WERI-Rb-1 (cell line): ENCODE measurements at regions not wholly inside any gene's neighbourhood (a gene's known extent, or its start where the extent isn't known, plus 50 kb on each side); places are given as distances from the start of the nearest gene placed in this dataset.
"Not testable (repeated sequence)": the region's sequence is repeated elsewhere in the genome, so short reads cannot be mapped to it uniquely, and the experiment has no call there.

Source experiments
- DNase-seq: peaks from one replicate; pipeline ENCODE4 v3.0.0-alpha.2; 2020
- H3K27ac ChIP-seq: fragments of 250-450 bp; sonication (Bioruptor Pico); 2 replicates; pipeline ENCODE4 v1.5.1; 2020; ENCODE audit warnings: mild to moderate bottlenecking, moderate library complexity
- H3K27me3 ChIP-seq: fragments of 250-450 bp; sonication (Bioruptor Pico); 2 replicates; pipeline ENCODE4 v1.5.1; 2021; ENCODE audit warnings: mild to moderate bottlenecking, low read depth, moderate library complexity; ENCODE audit not compliant: insufficient read depth, severe bottlenecking
- H3K36me3 ChIP-seq: fragments of 250-450 bp; sonication (Bioruptor Pico); 2 replicates; pipeline ENCODE4 v1.5.1; 2020; ENCODE audit warnings: mild to moderate bottlenecking, moderate library complexity
- H3K4me3 ChIP-seq: 2 replicates; pipeline ENCODE4 v1.5.1; 2011; ENCODE audit warnings: low read depth, mild to moderate bottlenecking, control low read depth, low read length
- H3K9me3 ChIP-seq: fragments of 250-450 bp; sonication (Bioruptor Pico); 2 replicates; pipeline ENCODE4 v1.5.1; 2021; ENCODE audit warnings: mild to moderate bottlenecking, moderate library complexity; ENCODE audit not compliant: severe bottlenecking
- CTCF ChIP-seq: IDR thresholded peaks from 2 replicates; pipeline ENCODE4 v1.5.1; 2011; ENCODE audit warnings: low read depth, mild to moderate bottlenecking, control low read depth, inconsistent platforms, low read length

DNA sequence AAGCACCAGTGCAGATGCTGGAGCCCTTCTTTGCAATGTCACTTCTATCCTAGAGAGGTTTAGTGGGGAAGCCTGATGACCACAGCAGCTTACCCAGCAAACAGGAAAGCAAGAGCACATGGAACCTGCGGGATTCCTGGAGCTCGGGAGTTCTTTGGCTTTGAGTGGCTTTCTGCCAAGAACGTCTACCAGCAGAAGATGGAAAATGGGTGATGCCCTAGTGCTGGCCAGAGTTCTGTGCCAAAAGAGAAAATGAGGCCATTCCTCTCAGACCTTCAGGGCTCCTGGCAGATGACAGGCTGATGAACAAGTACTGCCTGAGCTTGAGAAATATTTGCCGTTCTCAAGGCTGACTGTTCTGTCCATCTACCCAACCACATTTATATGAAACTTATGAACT, 332.1 kb upstream of the CCL2 start:
- H3K27me3 ChIP-seq = no peaks in the 10 kb centered on the region
- TF ChIP-seq CTCF = no peak
- H3K9me3 ChIP-seq = no peaks in the 10 kb centered on the region
- no peaks in the 10 kb centered on the region for H3K36me3 ChIP-seq
- no peak for DNase-seq
- no peak overlapping the region for H3K4me3 ChIP-seq
- no peak overlapping the region for H3K27ac ChIP-seq

DNA sequence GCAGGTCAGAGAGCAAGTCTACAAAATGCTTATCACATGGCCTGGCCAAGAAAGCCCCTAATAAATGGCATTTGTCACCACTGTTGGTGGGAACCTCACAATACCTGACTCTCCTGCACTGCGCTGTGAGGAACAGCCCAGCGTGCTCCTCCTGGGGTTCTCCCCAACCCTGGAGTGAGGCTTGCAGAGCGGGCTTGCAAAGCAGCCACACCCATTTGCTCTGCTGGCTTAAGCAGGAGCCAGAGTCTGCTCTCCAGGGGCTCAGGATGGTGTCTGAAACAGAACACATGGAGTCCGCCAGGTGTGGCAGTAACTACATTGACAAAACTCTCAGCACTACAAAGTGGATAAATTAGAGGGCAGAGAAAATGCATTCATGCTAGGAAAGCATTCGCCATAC, 331.0 kb upstream of the CCL2 start:
- Histone ChIP-seq H3K27ac (no peak overlapping the region), H3K4me3 (no peak overlapping the region), H3K36me3 (no peaks in the 10 kb centered on the region), H3K9me3 (no peaks in the 10 kb centered on the region), H3K27me3 (no peaks in the 10 kb centered on the region)
- TF ChIP-seq CTCF = no peak
- no peak for DNase-seq

GRCh38 chr17:33925649-33926048, 329.4 kb upstream of the CCL2 start:
- Histone ChIP-seq H3K9me3 (no peaks in the 10 kb centered on the region), H3K27me3 (no peaks in the 10 kb centered on the region), H3K4me3 (no peak overlapping the region), H3K27ac (no peak overlapping the region), H3K36me3 (no peaks in the 10 kb centered on the region)
- TF ChIP-seq CTCF = no peak
- no peak for DNase-seq

DNA sequence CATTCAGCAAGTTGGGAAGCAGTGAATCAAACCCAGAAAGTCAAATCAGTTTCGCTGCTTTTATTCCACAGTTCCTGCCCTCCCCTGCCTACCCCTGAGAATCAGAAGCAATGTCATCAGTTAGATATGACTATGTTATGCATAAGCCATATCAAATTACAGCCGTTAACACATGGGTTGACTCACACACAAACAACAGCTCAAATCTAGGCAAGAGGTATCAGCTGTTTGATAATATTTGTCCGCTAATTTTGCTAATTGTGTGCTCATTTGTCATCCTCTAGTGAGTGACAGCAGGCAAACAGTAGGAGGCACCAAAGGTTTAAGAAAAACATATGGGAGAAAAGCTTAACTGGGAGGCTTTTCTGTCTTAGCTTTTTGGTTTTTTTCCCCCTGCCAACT, 327.4 kb upstream of the CCL2 start:
- Histone ChIP-seq H3K4me3 (no peak overlapping the region), H3K27me3 (no peaks in the 10 kb centered on the region), H3K9me3 (no peaks in the 10 kb centered on the region), H3K27ac (no peak overlapping the region), H3K36me3 (no peaks in the 10 kb centered on the region)
- peak; percentile 62; the same call in 1 of the 2 replicates for TF ChIP-seq CTCF
- DNase-seq = no peak

- Histone ChIP-seq H3K4me3 (no peak overlapping the region), H3K27me3 (no peaks in the 10 kb centered on the region), H3K27ac (no peak overlapping the region; the same call in 1 of the 2 replicates), H3K36me3 (no peaks in the 10 kb centered on the region), H3K9me3 (no peaks in the 10 kb centered on the region)
- no peak for DNase-seq
- no peak for TF ChIP-seq CTCF
These were observed 325.8 kb upstream of the CCL2 start for GRCh38 chr17:33929181-33929724.

DNA sequence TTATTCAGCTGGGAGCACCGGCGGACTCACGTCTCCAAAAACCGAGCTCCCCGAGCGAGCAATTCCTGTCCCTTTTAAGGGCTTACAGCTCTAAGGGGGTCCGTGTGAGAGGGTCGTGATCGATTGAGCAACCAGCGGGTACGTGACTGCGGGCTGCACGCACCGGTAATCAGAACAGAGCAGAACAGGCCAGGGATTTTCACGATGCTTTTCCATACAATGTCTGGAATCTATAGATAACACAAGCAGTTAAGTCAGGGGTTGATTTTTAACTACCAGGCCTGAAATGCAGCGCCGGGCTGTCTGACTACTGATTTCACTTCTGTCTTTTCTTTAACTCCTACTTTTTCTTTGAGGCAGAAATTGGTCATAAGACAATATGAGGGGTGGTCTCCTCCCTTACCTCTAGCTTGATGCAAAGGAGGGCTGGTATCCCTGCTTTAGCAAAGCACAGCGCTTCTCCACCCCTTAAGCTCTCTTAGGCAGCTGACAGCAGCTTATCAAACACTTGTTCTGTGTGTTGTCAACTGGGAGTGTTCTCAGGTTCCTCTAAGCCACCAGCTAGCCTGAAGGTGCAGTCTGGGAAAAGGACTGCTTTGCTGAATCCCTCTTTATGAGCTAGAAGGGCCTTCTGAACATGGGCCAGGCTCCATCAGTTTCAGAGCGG, 323.8 kb upstream of the CCL2 start:
- peak; percentile 69 for DNase-seq
- not testable (repeated sequence) for H3K9me3 ChIP-seq, H3K27ac ChIP-seq, H3K36me3 ChIP-seq, H3K27me3 ChIP-seq, H3K4me3 ChIP-seq
